ENCODE measurements at regions not wholly inside any gene's neighbourhood (a gene's known extent, or its start where the extent isn't known, plus 50 kb on each side); places are given as distances from the start of the nearest gene placed in this dataset.

DNA sequence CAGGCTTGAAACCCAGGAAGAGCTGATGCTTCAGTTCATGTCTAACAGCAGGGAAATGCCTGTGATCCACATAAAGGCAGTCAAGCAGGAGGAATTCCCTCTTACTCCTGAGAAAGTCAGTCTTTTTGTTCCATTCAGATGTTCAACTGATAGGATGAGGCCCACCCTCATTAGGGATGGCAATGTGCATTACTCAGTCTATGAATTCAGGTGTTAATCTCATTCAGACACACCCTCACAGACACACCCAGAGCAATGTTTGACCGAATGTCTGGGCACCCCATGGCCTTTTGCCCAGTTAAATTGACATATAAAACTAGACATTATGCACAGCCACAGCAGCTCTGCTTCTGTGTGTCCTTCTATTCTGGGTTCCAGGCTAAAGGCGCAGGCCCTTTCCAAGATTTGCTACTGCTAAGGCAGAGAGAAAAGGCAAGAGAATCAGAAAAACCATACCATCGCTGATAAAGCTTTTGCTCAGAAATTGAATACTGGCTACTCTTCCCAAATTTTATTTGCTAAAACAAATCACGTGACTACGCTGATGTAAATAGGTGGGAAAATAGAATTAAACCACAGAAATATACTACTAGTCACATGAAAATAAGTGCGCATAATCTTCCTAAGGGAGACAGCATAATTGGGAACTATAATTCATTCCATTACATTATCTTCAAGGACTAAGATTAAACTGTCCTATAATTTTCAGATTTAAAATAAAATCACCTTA lies 625.0 kb upstream of the MAN1A1 start (continued):
- TF ChIP-seq KDM5A (IDR thresholded peaks at IDR 0.05; ENCODE audit: low read length): no peak
